ENCODE measurements at regions not wholly inside any gene's neighbourhood (a gene's known extent, or its start where the extent isn't known, plus 50 kb on each side); places are given as distances from the start of the nearest gene placed in this dataset.
"Not testable (repeated sequence)": the region's sequence is repeated elsewhere in the genome, so short reads cannot be mapped to it uniquely, and the experiment has no call there.

DNA sequence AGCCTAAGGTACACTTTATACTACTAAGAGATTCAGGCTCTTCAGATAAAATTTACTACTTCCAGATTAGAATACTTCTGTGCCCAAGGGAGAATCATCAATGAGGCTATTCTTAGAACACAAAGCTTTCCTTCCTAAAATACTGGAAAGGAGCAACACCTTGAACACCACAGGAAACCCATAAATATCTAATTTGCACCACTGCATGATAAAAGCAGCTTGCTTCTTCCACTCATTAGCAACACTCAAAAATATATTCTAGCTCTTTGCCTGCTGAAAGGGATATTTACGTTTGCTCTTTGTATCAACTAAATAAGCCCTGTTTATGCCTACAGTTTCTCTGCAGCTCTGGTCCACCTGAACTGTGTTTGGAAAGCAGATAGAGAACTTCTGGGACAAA lies 284.3 kb downstream of the RWDD3 start:
- DNase-seq: no peak

DNA sequence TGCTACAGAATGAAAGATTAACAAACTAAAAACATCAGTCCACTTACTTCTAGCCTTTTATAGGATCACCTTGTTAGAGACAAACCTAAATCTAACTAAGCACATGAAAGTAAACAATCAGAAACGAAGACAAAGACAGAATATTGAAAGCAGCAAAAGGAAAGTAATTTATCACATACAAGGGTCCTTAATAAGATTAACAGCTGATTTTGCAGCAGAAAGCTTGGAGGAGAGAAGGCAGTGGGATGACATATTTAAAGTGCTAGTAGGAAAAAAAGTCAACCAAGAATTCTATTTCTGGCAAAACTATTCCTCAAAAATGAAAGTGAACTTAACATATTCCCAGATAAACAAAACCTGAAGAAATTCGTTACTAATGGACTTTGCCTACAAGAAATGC lies 286.4 kb downstream of the RWDD3 start:
- no peak for DNase-seq

DNA sequence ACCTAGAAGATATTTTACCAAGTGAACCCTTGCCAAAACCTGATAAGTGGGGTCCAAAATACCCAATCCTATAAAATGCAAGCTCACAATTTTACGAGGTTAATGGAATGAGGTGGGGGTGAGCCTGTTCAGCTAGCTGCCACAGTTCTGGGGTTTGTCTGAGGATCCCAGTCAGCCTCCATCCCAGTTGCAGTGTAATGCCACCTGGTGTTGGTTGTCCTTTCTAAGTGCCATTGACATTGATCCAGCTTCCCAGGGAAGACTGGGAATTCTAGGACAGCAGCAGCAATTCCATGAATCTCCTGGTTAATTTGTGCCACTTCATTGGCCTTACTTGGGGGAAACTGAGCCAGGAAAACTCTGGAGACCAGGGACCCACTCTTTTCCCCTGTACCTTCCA lies 298.3 kb downstream of the RWDD3 start:
- peak in 1 of 51 donors; percentile 1 for DNase-seq

DNA sequence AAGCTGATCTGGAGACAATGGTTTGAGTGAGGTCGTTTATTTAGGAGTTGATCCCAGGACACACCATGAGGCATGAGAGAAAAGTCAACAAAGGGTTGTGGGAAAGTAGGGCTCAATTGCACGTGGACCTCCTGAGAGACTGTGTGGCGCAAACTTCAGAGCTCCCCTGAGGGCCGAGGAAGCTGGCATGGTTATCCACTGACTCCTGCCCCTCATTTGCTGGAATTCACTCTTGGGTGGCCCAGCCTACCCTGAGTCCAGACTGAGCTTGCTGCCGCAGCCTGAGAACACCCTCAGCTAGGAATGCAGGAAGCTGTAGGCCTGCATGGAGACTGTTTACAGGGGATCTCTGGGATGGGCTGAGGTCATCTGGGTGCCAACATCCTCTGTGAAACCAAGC lies 301.0 kb downstream of the RWDD3 start:
- DNase-seq: no peak

DNA sequence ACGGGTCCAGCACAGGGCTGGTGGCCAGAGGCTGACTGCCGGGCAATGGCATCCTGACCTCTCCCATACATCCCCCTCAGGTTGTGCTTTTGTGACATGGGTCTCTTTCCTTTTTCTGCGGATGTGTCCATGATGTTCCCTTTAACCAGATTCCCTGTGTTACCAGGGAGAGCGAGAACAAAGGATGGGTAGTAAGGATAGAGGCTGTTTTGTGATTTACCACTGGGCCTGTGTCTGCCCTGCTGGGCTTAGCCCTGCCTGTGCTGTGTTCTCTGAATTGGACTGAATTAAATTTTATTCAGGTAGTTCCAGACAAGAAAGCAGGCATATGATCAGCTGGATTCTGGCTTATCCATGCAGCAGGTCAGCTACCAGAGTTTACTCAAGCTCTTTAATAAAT lies 301.6 kb downstream of the RWDD3 start:
- no peak for DNase-seq

DNA sequence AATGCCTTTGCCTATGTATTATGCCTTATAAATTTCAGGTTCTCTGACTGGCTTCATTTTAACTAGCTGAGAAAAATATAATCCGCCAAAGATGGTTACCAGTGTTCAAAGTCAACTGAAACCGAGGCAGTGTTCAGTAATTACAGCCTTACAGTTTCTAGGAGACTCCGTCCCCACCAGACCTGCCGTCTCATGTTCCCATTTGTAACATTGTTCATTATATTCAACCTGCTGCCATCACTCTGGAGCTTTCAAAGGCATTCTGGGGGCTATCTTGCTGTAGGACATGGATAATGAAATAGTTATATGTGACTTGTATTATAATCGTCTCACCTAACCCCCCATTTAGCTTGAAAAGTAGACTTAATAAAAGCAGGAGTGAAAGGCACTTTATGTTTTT lies 302.5 kb downstream of the RWDD3 start:
- DNase-seq: no peak

DNA sequence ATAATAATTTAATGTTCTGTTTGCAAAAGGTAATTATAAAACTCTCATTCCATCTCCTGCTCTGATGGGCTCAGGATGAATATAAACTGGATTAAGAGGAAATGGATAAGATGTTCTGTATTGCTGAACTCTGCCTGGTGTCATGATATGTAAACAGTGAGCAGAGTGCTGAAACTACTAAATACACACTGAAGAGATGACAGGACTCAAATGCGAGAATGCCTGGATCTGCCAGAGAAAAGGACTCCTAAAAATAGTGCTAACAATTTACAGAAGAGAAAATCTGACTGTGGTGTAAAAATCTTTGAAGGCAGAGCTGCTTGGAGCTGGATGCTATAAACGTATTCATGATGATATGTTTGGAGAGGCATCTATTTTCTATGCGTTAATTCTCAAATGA lies 303.2 kb downstream of the RWDD3 start:
- DNase-seq: peak in 1 of 51 donors; percentile 8

DNA sequence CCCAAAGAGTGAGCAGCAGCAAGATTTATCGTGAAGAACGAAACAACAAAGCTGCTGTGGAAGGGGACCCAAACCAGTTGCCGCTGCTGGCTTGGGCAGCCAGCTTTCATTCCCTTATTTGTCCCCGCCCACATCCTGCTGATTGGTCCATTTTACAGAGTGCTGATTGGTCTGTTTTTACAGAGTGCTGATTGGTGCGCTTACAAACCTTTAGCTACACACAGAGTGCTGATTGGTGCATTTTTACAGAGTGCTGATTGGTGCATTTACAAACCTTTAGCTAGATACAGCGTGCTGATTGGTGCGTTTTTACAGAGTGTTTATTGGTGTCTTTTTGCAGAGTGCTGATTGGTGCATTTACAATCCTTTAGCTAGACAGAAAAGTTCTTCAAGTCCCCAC lies 304.2 kb downstream of the RWDD3 start:
- DNase-seq: not testable (repeated sequence)

DNA sequence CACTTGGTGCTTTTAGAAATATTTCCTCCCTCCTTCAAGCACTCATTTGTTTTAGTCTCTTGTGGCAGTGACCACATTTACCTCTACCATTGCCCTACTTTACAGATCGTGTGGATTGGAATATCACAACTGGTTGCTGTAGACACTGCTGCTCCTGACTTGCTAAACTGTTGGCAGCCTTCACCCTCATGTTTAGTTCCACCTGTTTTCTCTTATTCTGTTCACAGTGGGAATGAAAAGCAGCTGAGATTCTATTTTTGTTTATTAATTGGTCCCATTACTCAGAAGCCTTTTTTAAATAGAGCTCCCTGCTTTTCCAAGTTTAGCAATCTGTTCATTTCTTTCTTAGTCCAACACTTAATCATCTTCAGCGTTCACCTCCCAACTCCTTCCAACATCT lies 308.9 kb downstream of the RWDD3 start:
- no peak for DNase-seq

DNA sequence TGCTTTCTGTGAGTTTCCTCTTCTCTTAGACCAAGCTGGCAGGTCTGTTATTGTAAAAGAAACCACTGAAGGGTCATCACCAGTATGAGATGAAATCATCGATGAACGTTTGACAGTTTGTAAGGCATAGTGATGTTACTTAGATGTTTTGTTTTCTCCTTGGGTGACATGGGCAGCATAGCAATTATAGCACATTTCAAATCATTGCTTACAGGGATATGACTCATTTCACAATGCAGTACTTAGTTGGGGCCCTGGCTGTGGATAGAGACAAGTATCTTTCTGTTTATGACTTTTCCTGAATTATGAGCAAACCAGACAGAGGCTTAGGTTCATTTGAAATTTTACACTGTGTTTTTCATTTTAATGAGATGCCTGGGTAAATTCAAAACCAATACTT lies 313.0 kb downstream of the RWDD3 start:
- no peak for DNase-seq

DNA sequence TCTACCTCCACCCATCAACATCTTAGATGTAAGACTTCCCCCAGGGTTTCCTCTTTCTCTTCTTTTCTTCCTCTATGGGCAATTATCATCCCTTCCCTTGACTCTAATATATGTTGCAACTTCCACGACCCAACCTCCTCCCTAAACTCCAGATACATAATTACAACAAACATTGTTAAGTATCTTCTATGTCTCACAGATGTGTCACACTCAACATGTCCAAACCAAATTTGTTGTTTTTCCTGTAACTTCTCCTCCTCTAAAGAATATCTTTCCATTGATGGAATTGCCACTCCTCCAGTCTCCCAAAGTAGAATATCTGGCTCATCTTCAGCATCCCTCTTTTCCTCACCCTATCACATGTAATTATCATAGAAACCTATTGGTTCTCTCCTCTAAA lies 314.2 kb downstream of the RWDD3 start:
- DNase-seq: no peak

DNA sequence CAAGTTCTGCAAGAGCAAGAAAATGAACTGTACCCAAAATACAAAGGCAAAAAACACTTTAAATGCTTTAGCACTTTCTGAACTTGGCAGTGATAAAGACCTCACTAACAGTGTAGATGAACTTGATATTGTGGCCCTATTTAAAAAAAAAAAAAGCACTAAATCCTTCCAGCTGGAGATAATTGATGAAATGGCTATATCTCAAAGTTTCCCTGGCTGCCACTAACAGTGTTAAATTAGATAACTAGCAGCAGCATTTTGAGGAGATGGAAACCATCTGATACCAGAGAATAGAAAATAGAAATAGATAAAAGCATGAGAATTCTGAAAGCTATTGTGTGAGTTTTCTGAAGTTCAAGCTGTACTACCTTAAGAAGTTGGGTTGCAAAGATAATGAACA lies 317.2 kb downstream of the RWDD3 start:
- DNase-seq: no peak

DNA sequence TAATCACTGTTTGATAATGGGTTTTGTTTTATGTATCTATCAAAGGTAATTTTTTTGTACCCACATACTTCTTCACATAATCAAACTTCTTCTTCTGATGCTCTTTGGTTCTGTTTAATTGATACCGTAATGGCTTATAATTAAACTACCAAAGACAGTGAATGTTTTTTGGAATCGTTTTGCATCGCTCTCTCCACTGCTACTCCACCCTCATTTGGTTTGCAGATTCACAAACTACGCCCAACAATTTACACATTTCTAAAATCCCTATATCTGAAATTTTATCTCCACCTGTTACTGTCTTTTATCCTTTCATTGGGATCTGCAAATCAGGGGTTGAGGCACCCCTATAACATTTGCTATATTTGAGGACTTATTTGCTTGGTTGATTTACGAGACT lies 319.6 kb downstream of the RWDD3 start:
- no peak for DNase-seq

DNA sequence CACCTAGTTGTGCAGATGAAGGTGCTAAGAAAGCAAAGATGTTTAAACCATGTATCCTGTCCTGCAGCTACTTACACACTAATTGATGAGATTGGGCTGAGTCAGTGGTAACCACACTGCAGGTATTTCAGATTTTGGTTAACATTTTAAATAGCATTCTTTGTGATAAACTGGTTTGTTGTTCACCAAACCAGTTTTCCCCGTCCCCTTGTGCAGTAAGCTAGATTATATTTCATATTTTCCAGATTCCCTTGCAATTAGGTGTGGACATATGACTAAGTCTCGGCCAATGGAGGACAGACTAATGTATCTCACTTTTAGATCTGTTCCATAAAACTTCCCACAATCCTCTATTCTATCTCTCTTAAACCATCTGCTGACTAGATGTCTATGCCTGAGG lies 320.4 kb downstream of the RWDD3 start:
- DNase-seq: no peak

DNA sequence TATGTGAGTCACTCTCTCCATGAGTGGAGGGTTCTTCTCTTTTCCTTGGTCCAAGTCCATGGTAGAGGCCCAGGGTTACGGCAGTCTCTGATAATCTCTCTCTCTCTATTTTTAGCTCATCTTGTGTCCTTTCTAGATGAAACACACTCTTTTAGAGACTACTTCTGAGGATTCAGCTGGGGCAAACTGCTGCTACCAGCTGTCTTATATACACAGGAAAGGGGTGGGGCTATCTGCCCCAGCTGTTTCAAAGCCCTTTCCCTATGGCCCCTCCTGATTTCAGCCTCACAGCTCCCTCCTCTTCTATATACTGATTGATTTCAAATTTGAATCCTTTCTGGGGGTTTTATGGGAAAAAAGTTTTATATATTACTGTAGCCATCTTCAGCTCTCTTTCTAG lies 324.8 kb downstream of the RWDD3 start:
- DNase-seq: no peak

DNA sequence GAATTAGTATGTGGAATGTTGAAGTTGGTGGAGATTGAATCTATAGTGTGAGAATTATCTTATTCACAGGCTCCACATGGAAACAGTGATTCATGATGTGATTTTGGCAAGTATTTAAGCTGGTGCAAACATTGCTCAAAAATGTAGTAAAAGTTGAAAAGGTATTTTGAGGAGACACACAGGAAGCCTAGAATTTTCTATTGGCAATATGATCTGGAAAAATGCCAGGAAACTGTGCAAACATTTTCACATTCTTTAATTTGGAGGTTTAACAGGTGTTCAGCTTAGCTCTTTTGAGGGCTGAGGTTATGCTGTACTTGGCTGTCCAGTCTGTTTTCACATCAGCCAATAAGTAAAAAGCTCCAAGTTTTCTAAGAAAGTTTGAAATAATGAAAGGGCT lies 327.3 kb downstream of the RWDD3 start:
- no peak for DNase-seq

DNA sequence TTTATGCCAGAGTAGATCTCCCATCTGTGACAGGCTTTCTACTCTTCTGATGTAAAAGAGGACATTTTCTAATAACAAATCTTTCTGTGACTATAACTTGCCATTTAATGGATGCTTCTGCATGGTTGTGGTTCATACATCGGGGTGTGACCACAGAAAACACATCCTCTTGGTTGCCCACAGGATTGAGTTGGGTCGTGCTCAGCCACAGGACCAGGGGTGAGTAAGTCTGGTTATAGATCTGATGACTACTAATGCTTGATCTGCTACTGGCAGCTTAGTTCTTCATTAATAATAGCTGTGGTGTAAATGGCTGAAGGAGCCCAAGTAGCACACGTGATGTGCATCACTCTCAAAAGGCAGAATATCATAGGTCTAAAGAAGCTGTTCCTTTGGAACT lies 328.2 kb downstream of the RWDD3 start:
- DNase-seq: no peak

DNA sequence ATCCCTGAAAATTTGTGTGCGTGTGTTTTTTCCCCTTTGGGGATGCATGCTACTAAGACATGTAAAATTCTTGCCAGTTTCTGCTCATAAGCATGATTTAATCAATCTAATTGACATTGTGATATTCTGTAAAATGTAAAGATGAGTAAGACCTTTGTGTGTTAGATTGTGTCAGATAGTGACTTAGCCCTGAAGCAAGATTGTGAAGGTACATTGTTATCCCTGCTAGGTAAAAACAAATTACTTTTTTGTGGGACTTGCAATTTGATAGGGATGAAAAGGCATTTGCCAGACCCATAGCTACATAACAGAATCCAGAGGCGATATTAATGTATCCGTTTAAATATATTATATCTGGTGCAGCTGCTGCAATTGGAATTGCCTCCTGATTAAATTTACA lies 338.0 kb downstream of the RWDD3 start:
- DNase-seq: no peak

DNA sequence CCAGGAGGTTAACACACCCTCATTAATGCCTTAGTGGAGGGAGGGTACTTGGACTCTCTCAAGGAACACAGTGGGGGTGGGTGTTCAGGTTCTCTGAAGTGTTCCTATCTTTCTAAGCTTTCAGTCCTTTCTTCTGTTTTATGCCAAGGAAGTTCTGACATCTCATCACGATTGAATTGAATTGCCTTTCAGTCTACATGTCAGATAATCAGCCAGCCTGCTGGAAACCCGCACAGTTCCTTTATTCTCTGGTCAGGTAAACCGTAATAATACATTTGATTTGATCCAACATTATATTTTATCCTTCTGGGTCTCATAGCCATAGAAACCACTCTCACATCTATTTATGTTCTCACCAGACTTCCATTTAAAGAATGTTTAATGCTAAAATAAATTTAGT lies 339.0 kb downstream of the RWDD3 start:
- no peak for DNase-seq

DNA sequence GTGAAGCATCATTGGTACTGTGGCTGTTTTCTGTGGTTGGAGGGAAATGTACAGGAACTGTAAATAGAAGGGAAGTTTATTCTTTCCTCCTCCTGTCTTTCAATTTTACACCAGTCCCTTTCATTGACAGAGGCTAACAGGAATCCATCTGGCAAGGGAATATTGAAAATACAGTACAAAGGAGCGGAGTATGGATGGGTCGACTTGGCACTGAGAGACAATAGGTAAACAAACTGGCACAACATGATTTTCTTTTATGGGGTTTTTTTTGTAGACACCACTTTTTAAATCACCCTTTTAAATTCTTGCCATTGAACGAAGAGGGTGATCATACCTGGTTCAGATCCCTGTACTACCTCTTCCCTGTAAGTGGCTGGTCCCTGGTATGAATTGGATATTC lies 341.3 kb downstream of the RWDD3 start:
- DNase-seq: no peak

DNA sequence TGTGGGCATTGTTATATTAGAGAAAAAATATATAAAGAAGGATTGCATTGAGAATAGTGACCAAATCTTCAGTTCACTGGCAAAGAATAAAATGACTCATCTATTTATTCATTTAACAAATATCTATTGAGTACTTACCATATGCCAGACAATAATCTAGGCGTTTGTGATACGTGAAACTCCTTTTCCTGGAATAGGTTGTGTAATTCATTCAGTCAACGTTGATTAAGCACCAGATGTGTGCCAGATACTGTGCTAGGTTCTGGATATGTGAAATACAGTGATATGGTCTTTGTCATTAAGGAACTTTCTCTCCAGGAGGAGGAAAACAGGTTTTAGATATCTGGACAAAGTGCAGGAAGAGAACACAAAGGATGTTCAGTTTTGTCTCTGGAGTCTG lies 344.5 kb downstream of the RWDD3 start:
- no peak for DNase-seq

DNA sequence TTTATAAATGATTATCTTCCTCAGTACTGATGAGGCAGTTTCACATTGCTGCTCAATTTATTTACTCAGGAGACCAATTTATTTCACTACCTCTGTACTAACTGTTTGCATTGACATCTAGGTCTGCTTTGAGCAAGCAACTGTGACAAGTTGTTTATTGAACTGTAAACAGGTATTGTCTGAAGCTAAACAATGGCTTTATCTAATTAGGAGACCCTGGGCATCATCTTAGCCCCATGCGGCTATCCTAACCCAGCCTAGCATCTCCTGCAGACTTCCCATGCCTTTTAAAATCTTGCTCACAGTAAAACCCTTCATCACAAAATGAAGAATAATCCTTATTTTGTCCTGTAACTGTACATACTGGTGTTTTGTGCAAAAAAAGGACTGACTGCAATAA lies 348.2 kb downstream of the RWDD3 start:
- no peak for DNase-seq

DNA sequence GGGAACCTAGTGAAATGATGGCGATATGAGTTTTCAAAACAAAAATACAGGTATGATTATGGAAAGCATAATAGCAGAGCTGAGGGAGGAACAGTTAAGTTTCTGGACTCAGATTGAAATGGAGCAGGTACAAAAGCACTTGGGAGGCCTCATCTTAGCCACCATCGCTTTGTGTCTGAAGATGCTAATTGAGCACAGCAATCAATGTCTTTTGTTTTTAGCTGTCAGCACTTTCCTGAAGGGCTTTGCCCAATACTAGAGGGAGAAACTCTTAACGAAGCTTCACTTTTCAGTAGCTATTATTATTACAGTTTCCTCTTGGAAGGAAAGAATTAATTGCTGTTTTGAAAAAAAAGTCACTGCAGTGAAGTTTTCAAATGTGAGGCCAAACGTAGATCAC lies 348.7 kb downstream of the RWDD3 start:
- no peak for DNase-seq

DNA sequence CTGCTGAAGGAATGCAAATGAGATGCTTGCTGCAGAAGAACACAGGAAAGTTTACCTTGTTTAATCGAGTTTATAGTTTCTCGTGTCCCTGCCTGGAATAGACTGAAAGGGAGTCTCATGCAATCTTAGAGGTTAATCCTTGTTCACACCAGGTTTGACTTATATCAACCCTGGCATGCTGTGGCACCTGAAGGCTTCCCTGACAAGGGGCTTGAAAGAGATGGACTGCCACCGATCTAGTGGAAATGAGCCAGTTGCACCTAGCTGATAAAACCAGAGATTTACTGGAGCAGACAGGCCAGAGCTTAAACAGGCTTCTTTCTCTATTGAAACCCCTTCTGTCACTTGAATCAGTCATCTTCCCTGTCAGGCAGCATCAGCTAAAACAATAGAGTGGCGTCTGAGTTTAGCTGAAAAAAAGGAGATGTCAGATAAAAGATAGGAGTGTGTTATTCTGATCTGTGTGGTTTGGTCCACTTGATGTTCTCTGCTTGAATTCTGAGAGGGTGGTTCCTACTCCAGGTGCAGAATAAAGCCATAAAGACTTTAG lies 349.7 kb downstream of the RWDD3 start:
- no peak for DNase-seq

DNA sequence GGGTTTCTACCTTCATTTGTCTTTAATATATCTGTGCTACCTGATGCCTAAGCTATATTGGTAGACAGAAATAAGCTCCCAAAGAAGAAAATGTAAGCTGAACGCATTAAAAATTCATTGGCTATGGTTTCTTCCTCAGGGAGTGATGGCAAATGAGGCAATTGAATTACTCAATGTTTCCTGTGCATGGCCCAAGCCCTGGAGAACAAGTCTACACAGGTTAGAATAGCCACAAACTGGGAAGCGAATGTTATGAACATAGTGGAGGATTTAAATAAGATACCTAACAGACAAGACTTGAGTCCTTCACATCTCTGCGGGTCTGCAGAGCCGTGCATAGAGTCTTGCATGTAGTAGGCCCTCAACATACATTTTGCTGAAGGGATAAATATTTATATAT lies 350.3 kb downstream of the RWDD3 start:
- DNase-seq: no peak
